H1 (cell line): ENCODE measurements at regions not wholly inside any gene's neighbourhood (a gene's known extent, or its start where the extent isn't known, plus 50 kb on each side); places are given as distances from the start of the nearest gene placed in this dataset.

Experiments
- CTCF ChIA-PET: fragments of 300-600 bp; sonication (Branson Sonifier 250); formaldehyde crosslinking; loops from one replicate; lab custom pipeline; 2021; ENCODE audit not compliant: partially characterized antibody; lab: Charles Lee
- POLR2A ChIA-PET: fragments of 300-600 bp; sonication (Branson Sonifier 250); formaldehyde crosslinking; loops from one replicate; lab custom pipeline; 2021; ENCODE audit warnings: inconsistent platforms; ENCODE audit not compliant: partially characterized antibody; lab: Charles Lee
- DNase-seq, 2 experiments: peaks; one replicate each; pipeline versions ENCODE4 v3.0.0 to v3.0.0-alpha.2; 2010 to 2022; ENCODE audit warnings: low spot score in 2 of 2, low read depth in 1 of 2, mixed read lengths in 1 of 2
- FAIRE-seq: peaks from 2 replicates; lab custom pipeline; 2011; peaks lifted over from hg19 to GRCh38; lab: Jason Lieb, UNC
- H2AFZ ChIP-seq: 2 replicates; pipeline ENCODE4 v1.8.1; 2012; ENCODE audit warnings: low read length, inconsistent platforms
- H2AK5ac ChIP-seq: 2 replicates; pipeline ENCODE4 v1.6.1; 2013; ENCODE audit warnings: low read depth, low read length
- H2BK120ac ChIP-seq: replicated peaks from 2 replicates; pipeline ENCODE3; 2013; ENCODE audit warnings: low read depth, low read length, inconsistent platforms
- H2BK12ac ChIP-seq: 2 replicates; pipeline ENCODE4 v1.6.1; 2013; ENCODE audit warnings: low read depth, low read length
- H2BK15ac ChIP-seq: 2 replicates; pipeline ENCODE4 v1.6.1; 2013; ENCODE audit warnings: low read length
- H2BK20ac ChIP-seq: 2 replicates; pipeline ENCODE4 v1.6.1; 2013; ENCODE audit warnings: low read length
- H2BK5ac ChIP-seq: 2 replicates; pipeline ENCODE4 v1.6.1; 2013; ENCODE audit warnings: low read depth, low read length
- H3K14ac ChIP-seq: 2 replicates; pipeline ENCODE4 v1.6.1; 2013; ENCODE audit warnings: inconsistent platforms; ENCODE audit not compliant: insufficient read length
- H3K18ac ChIP-seq: 2 replicates; pipeline ENCODE4 v1.6.1; 2013; ENCODE audit warnings: low read length; ENCODE audit errors: extremely low read depth
- H3K23ac ChIP-seq: 2 replicates; pipeline ENCODE4 v1.6.1; 2013; ENCODE audit warnings: inconsistent platforms; ENCODE audit not compliant: insufficient read length
- H3K23me2 ChIP-seq: 2 replicates; pipeline ENCODE4 v1.6.1; 2013; ENCODE audit warnings: low read depth, low read length
- H3K27ac ChIP-seq: 2 replicates; pipeline ENCODE4 v1.6.1; 2011; ENCODE audit warnings: low read depth, low read length, inconsistent platforms
- H3K27me3 ChIP-seq, 4 experiments: replicated peaks in 1 of 4; 1 replicate in 1 of 4; 2 replicates in 3 of 4; pipeline versions ENCODE4 v1.6.1 to v1.8.1; 2011 to 2013; ENCODE audit warnings: low read length in 3 of 4, mild to moderate bottlenecking in 3 of 4, inconsistent platforms in 2 of 4, mixed read lengths in 2 of 4, moderate library complexity in 1 of 4; ENCODE audit not compliant: control insufficient read depth in 3 of 4, insufficient read depth in 3 of 4; ENCODE audit errors: extremely low read depth in 1 of 4
- H3K36me3 ChIP-seq, 4 experiments: 2 replicates each; pipeline versions ENCODE4 v1.6.1 to v1.8.1; 2011 to 2013; ENCODE audit warnings: mild to moderate bottlenecking in 4 of 4, low read length in 3 of 4, moderate library complexity in 2 of 4, control low read depth in 1 of 4, inconsistent platforms in 1 of 4; ENCODE audit not compliant: insufficient read depth in 4 of 4, control insufficient read depth in 2 of 4
- H3K4ac ChIP-seq: replicated peaks from 2 replicates; pipeline ENCODE3; 2013; ENCODE audit warnings: low read length, low read depth, mixed read lengths, inconsistent platforms; ENCODE audit not compliant: insufficient read length
- H3K4me1 ChIP-seq, 4 experiments: replicated peaks in 1 of 4; 1 replicate in 1 of 4; 2 replicates in 3 of 4; pipeline versions ENCODE4 v1.6.1 to v1.8.1; 2011 to 2013; ENCODE audit warnings: low read length in 3 of 4, inconsistent platforms in 2 of 4, mixed read lengths in 1 of 4; ENCODE audit not compliant: insufficient read depth in 4 of 4, control insufficient read depth in 3 of 4
- H3K4me2 ChIP-seq, 2 experiments: 2 replicates each; pipeline versions ENCODE4 v1.6.1 to v1.8.1; 2011 to 2013; ENCODE audit warnings: low read depth in 2 of 2, low read length in 2 of 2, control low read depth in 1 of 2, inconsistent platforms in 1 of 2, mild to moderate bottlenecking in 1 of 2; ENCODE audit not compliant: insufficient read depth in 1 of 2
- H3K4me3 ChIP-seq, 4 experiments: fragments of 200-600, 300-600 bp in 1 of 4; sonication (generic), shearing (Covaris generic), sonication (Bioruptor Twin) in 1 of 4; 2 replicates each; pipeline versions ENCODE4 v1.5.1 to v1.8.1; 2011 to 2016; ENCODE audit warnings: low read length in 4 of 4, low read depth in 3 of 4, control low read depth in 2 of 4, inconsistent platforms in 2 of 4, mild to moderate bottlenecking in 2 of 4, mixed read lengths in 1 of 4, moderate library complexity in 1 of 4; ENCODE audit not compliant: insufficient read depth in 2 of 4; ENCODE audit errors: extremely low read depth in 1 of 4
- H3K56ac ChIP-seq: replicated peaks from 2 replicates; pipeline ENCODE3; 2013; ENCODE audit warnings: low read depth, mild to moderate bottlenecking, mixed read lengths, low read length, inconsistent platforms; ENCODE audit not compliant: insufficient read length
- H3K79me1 ChIP-seq: 2 replicates; pipeline ENCODE4 v1.6.1; 2013; ENCODE audit warnings: low read depth, low read length, control low read depth
- H3K79me2 ChIP-seq, 2 experiments: 2 replicates each; pipeline versions ENCODE4 v1.6.1 to v1.8.1; 2012 to 2013; ENCODE audit warnings: low read length in 2 of 2, mild to moderate bottlenecking in 2 of 2, inconsistent platforms in 1 of 2; ENCODE audit not compliant: insufficient read depth in 2 of 2, control insufficient read depth in 1 of 2
- H3K9ac ChIP-seq, 4 experiments: replicated peaks in 1 of 4; 1 replicate in 1 of 4; 2 replicates in 3 of 4; pipeline versions ENCODE4 v1.6.1 to v1.8.1; 2011 to 2013; ENCODE audit warnings: low read depth in 3 of 4, low read length in 3 of 4, control low read depth in 2 of 4, mild to moderate bottlenecking in 2 of 4, moderate library complexity in 2 of 4, inconsistent platforms in 1 of 4; ENCODE audit errors: extremely low read depth in 1 of 4
- H3K9me3 ChIP-seq, 2 experiments: 2 replicates each; pipeline versions ENCODE4 v1.6.1 to v1.8.1; 2012 to 2013; ENCODE audit warnings: mild to moderate bottlenecking in 2 of 2, moderate library complexity in 2 of 2, control low read depth in 1 of 2, inconsistent platforms in 1 of 2, low read depth in 1 of 2, low read length in 1 of 2, mixed read lengths in 1 of 2; ENCODE audit not compliant: insufficient read depth in 2 of 2
- H4K20me1 ChIP-seq, 2 experiments: replicated peaks in 1 of 2; 2 replicates each; pipeline versions ENCODE3 to v1.8.1; 2011 to 2013; ENCODE audit warnings: inconsistent platforms in 2 of 2, low read length in 2 of 2, mild to moderate bottlenecking in 1 of 2; ENCODE audit not compliant: insufficient read depth in 2 of 2, control insufficient read depth in 1 of 2
- H4K5ac ChIP-seq: 2 replicates; pipeline ENCODE4 v1.6.1; 2013; ENCODE audit warnings: low read length, low read depth, mixed read lengths, inconsistent platforms; ENCODE audit not compliant: insufficient read length
- H4K8ac ChIP-seq: 2 replicates; pipeline ENCODE4 v1.8.0; 2013; ENCODE audit warnings: mild to moderate bottlenecking, moderate library complexity, low read length, inconsistent platforms; ENCODE audit not compliant: insufficient read depth; ENCODE audit errors: extremely low read depth
- H4K91ac ChIP-seq: replicated peaks from 2 replicates; pipeline ENCODE3; 2013; ENCODE audit warnings: low read length, mixed read lengths, inconsistent platforms; ENCODE audit not compliant: insufficient read length
- KDM5A ChIP-seq: fragments of 200-600 bp; IDR thresholded peaks from 2 replicates; pipeline ENCODE4 v1.7.1; 2012; ENCODE audit warnings: mild to moderate bottlenecking, low read length, inconsistent platforms, mixed read lengths
- POU5F1 ChIP-seq: IDR thresholded peaks from 2 replicates; pipeline ENCODE4 v1.6.1; 2011; ENCODE audit warnings: low read depth, mild to moderate bottlenecking, low read length, moderate library complexity
- SP1 ChIP-seq: IDR thresholded peaks from 2 replicates; pipeline ENCODE4 v1.6.1; 2011; ENCODE audit warnings: low read depth, low read length
- SP2 ChIP-seq: IDR thresholded peaks from 2 replicates; pipeline ENCODE4 v1.6.1; 2012; ENCODE audit warnings: mild to moderate bottlenecking, low read length, inconsistent platforms
- YY1 ChIP-seq: IDR thresholded peaks from 2 replicates; pipeline ENCODE4 v1.6.1; 2011; ENCODE audit warnings: low read depth, mild to moderate bottlenecking, low read length
- WGBS, 2 experiments: shearing (Covaris generic) in 1 of 2; methylation state at CpG; one replicate each; pipeline versions ENCODE4 v1.1.6 to v1.1.7; 2013 to 2015; ENCODE audit warnings: low lambda C conversion rate in 2 of 2, mixed read lengths in 2 of 2, inconsistent platforms in 1 of 2, low coverage in 1 of 2, missing lambda C conversion rate in 1 of 2; ENCODE audit not compliant: insufficient replicate concordance in 2 of 2, insufficient coverage in 1 of 2, insufficient read length in 1 of 2; ENCODE audit errors: extremely low coverage in 1 of 2, missing lambda C conversion rate in 1 of 2; 5-methylcytosine and 5-hydroxymethylcytosine counted together
- TF ChIP-seq, protein P1 (sequence below): IDR thresholded peaks from 2 replicates; pipeline ENCODE4 v1.6.1; 2011; ENCODE audit warnings: low read length, improper control_type of control experiment

DNA sequence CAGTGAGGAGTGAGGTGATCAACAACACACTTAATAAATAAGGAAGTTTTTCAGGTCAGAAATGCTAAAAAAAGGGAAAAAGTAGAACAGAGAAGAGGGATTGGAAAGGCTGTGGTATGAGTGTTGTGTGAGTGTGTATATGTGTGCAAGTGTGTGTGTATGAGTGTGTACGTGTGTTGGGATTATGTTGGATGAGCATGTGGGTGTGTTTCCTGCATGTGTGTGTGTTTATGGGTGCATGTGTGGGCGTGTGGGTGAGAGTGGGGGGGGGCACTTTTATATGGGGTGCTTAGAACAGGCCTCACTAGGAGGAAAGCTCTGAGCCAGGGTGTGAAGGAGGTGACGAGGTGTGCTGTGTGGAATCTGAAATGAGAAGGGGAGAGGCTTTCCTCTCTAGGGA, 116.8 kb upstream of the SLC22A23 start:
- no peaks in the 10 kb centered on the region for H3K27me3 ChIP-seq
- peak overlapping the region; percentile 4 for H3K56ac ChIP-seq
- H4K8ac ChIP-seq: no peak overlapping the region
- H4K91ac ChIP-seq: no peak overlapping the region
- H4K5ac ChIP-seq: no peak overlapping the region
- H3K4me3 ChIP-seq: no peak overlapping the region
- no peaks in the 10 kb centered on the region for H3K9me3 ChIP-seq
- H2BK120ac ChIP-seq: no peak overlapping the region
- FAIRE-seq (no peak), DNase-seq (no peak)
- H2BK12ac ChIP-seq: no peak overlapping the region
- H3K4ac ChIP-seq: no peak overlapping the region
- TF ChIP-seq POU5F1 (no peak), SP1 (no peak), KDM5A (no peak), SP2 (no peak), YY1 (no peak)
- TF ChIP-seq, protein P1, sequence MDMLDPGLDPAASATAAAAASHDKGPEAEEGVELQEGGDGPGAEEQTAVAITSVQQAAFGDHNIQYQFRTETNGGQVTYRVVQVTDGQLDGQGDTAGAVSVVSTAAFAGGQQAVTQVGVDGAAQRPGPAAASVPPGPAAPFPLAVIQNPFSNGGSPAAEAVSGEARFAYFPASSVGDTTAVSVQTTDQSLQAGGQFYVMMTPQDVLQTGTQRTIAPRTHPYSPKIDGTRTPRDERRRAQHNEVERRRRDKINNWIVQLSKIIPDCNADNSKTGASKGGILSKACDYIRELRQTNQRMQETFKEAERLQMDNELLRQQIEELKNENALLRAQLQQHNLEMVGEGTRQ: no peak
- WGBS, 2 experiments: 85% methylated on average over 3 of the region's 3 CpGs; no CpG with 5 or more reads in 1 of the 2 experiments
- H2AFZ ChIP-seq: no peak overlapping the region
- H2BK15ac ChIP-seq: no peak overlapping the region
- H4K20me1 ChIP-seq: no peaks in the 10 kb centered on the region
- no peaks in the 10 kb centered on the region for H3K23me2 ChIP-seq
- ChIA-PET POLR2A (no interaction called here), CTCF (interaction anchor here (0.8 kb wide), 1 partner anchor 9 kb away, joined by 3 read pairs; no protein-coding TSS in a partner anchor)
- H3K27ac ChIP-seq: no peak overlapping the region
- no peak overlapping the region for H2BK20ac ChIP-seq
- no peaks in the 10 kb centered on the region for H3K79me1 ChIP-seq
- no peak overlapping the region for H3K18ac ChIP-seq
- no peaks in the 10 kb centered on the region for H3K79me2 ChIP-seq
- no peak overlapping the region for H2AK5ac ChIP-seq
- H2BK5ac ChIP-seq: no peak overlapping the region
- H3K36me3 ChIP-seq: no peaks in the 10 kb centered on the region
- no peak overlapping the region for H3K23ac ChIP-seq
- no peak overlapping the region for H3K14ac ChIP-seq
- no peak overlapping the region for H3K4me2 ChIP-seq
- peaks cover 0 to 2% (median 1%) of the 10 kb centered on the region in 4 experiments; a peak in 2 of 7 replicates for H3K4me1 ChIP-seq
- H3K9ac ChIP-seq: no peak overlapping the region
